Ascending aorta (tissue), 2 donors: ENCODE measurements at regions not wholly inside any gene's neighbourhood (a gene's known extent, or its start where the extent isn't known, plus 50 kb on each side); places are given as distances from the start of the nearest gene placed in this dataset.

Source experiments
- DNase-seq, 2 donors: peaks; one replicate each; pipeline ENCODE4 v3.0.0-alpha.2; 2019; ENCODE audit warnings: low spot score in 2 of 2
- H3K27ac ChIP-seq, 2 donors: fragments of 200-600 bp; sonication (generic); one replicate each; pipeline ENCODE4 v1.5.1; 2016 to 2017; ENCODE audit warnings: mild to moderate bottlenecking in 1 of 2
- H3K27me3 ChIP-seq: fragments of 200-600 bp; sonication (generic); one replicate; pipeline ENCODE4 v1.5.1; 2017
- H3K36me3 ChIP-seq, 2 donors: fragments of 200-600 bp; sonication (generic); one replicate each; pipeline ENCODE4 v1.5.1; 2016
- H3K4me1 ChIP-seq, 2 donors: fragments of 200-600 bp; sonication (generic); one replicate each; pipeline ENCODE4 v1.5.1; 2016 to 2017; ENCODE audit warnings: mild to moderate bottlenecking in 1 of 2
- H3K4me3 ChIP-seq, 2 donors: fragments of 200-600 bp; sonication (generic); one replicate each; pipeline ENCODE4 v1.5.1; 2016 to 2017; ENCODE audit warnings: mild to moderate bottlenecking in 1 of 2
- H3K9me3 ChIP-seq, 2 donors: fragments of 200-600 bp; sonication (generic); one replicate each; pipeline ENCODE4 v1.5.1; 2016
- intact Hi-C: fragments of 100-400 bp; cut with DNase I; formaldehyde crosslinking; loops from one replicate; pipeline ENCODE4 v1.15.1; 2023
- TF ChIP-seq, protein P1 (sequence below), 3 experiments: fragments of 200-600 bp in 2 of 3; fragments of 450-650 bp in 1 of 3; sonication (generic) in 2 of 3; IDR thresholded peaks; one replicate each; pipeline ENCODE4 v1.5.1; 2016 to 2019; ENCODE audit warnings: antibody characterized with exemption in 3 of 3, mild to moderate bottlenecking in 1 of 3, moderate library complexity in 1 of 3

DNA sequence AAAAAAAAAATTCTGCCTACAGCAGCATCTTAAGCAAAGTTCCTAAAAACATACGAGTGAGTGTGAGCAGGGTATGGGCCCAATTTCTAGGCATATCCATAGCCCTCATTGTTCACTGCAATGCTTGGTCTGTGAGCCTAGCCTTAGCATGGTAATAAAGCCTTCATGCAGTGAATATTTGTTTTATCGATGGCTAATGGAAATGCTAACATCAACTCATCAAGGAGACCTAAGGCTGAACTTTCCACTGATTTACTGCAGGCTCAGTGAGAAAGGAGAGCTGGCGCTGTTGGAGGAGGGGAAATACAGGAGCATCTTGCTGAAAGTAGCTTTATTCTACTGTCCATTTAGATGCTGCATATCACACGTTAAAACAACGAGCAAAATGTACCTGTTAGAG, 139.6 kb upstream of the DTNBP1 start:
- Histone ChIP-seq H3K27ac (no peak overlapping the region), H3K27me3 (no peaks in the 10 kb centered on the region), H3K9me3 (no peaks in the 10 kb centered on the region), H3K36me3 (no peaks in the 10 kb centered on the region), H3K4me3 (no peak overlapping the region), H3K4me1 (no peaks in the 10 kb centered on the region)
- TF ChIP-seq, protein P1, sequence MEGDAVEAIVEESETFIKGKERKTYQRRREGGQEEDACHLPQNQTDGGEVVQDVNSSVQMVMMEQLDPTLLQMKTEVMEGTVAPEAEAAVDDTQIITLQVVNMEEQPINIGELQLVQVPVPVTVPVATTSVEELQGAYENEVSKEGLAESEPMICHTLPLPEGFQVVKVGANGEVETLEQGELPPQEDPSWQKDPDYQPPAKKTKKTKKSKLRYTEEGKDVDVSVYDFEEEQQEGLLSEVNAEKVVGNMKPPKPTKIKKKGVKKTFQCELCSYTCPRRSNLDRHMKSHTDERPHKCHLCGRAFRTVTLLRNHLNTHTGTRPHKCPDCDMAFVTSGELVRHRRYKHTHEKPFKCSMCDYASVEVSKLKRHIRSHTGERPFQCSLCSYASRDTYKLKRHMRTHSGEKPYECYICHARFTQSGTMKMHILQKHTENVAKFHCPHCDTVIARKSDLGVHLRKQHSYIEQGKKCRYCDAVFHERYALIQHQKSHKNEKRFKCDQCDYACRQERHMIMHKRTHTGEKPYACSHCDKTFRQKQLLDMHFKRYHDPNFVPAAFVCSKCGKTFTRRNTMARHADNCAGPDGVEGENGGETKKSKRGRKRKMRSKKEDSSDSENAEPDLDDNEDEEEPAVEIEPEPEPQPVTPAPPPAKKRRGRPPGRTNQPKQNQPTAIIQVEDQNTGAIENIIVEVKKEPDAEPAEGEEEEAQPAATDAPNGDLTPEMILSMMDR (IDR thresholded peaks at IDR 0.05) = no peak
- intact Hi-C loops = no loop called here
- no peak for DNase-seq

DNA sequence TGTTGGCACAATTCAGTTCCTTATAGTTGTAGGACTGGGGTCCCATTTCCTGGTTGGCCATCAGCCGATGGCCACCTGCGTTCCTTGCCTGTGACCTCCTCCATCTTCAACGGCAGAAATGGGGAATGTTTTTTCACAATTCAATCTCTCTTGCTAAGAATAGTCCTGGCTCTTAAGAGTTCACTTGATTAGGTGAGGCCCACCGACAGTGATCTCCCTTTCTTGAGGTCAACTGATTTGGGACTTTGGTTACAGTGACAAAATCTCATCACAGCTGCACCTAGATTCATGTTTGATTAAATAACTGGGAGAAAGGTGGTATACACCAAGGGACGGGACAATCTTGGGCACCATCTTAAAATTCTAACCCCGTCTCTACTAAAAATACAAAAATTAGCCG, 139.1 kb upstream of the DTNBP1 start:
- H3K27me3 ChIP-seq = no peaks in the 10 kb centered on the region
- no peaks in the 10 kb centered on the region for H3K9me3 ChIP-seq
- H3K27ac ChIP-seq = no peak overlapping the region
- TF ChIP-seq, protein P1 (IDR thresholded peaks at IDR 0.05) = no peak
- no peak overlapping the region for H3K4me3 ChIP-seq
- no peaks in the 10 kb centered on the region for H3K36me3 ChIP-seq
- no peak for DNase-seq
- no peaks in the 10 kb centered on the region for H3K4me1 ChIP-seq
- intact Hi-C loops = no loop called here

DNA sequence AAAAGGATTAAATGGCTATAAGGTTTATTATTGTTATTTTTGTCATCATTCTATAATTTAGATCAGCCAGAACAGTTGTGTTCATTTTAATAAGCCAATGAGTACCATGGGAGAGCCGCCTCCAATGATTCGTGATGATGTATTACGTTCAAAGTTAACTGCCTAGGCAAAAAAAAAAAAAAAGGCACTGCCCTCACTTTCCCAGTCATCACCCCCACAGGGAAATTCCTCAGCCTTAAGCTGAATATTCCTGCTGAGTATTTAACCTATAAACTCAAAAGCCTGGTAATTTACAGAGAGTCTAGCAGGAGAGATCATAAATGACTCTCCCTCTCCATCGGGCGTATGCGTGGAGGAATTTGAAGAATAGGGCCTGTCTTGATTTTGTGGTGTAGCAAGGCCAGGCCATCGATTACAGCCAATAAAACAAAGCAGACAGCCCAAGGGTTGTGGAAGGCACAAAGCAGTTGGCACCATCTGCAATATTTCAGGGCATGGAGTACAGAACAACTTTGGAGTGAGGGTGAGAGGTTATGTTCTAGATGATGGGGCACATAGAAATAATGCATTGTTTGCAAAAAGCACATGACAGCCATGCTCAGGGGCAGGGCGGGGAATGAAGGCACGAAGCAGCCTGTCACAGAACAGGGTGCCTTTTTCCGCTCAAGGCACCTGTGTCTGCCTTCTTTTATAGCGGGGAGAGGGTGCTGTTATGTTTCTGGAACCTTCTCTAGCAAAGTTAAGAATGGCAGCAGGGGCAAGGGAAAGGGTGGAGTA, 138.2 kb upstream of the DTNBP1 start:
- Histone ChIP-seq H3K36me3 (no peaks in the 10 kb centered on the region), H3K27ac (no peak overlapping the region), H3K27me3 (no peaks in the 10 kb centered on the region), H3K4me1 (no peaks in the 10 kb centered on the region), H3K4me3 (no peak overlapping the region), H3K9me3 (no peaks in the 10 kb centered on the region)
- intact Hi-C loops = no loop called here
- no peak for DNase-seq
- TF ChIP-seq, protein P1 (IDR thresholded peaks at IDR 0.05) = no peak

DNA sequence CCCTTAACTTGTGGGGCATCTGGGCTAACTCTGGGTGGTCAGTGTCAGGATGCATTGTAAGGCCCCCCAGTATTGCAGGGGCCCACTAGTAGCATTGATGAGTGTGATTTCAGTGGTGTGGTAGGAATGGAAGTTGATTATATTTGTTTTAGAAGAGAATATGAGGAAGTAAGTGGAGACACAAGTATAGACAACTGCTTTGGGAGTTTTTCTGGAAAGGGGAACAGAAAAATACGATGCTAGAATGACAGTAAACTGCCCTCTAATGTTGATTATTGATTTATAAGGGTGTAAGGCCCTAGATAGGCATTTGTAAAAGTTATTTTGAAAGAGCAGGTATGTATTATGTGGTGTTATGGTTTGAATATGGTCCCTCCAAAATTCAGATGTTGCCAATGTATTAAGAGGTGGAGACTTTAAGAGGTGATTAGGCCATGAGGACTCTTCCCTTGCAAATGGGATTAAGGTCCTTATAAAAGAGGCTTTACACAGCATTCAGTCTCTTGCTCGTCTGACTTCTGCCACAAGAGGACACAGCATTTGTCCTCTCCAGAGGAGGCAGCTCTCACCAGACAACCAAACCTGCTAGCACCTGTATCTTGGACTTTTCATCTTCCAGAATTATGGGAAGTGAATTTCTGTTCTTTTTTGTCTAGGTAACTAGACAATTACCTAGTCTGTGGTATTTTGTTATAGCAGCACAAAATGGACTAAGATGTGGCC, 135.9 kb upstream of the DTNBP1 start:
- TF ChIP-seq, protein P1 (IDR thresholded peaks at IDR 0.05) = no peak
- Histone ChIP-seq H3K4me1 (peaks cover 0 to 1% of the 10 kb centered on the region in 2 donors), H3K36me3 (no peaks in the 10 kb centered on the region), H3K4me3 (no peak overlapping the region), H3K9me3 (no peaks in the 10 kb centered on the region), H3K27ac (no peak overlapping the region), H3K27me3 (no peaks in the 10 kb centered on the region)
- intact Hi-C loops = no loop called here
- DNase-seq = no peak

DNA sequence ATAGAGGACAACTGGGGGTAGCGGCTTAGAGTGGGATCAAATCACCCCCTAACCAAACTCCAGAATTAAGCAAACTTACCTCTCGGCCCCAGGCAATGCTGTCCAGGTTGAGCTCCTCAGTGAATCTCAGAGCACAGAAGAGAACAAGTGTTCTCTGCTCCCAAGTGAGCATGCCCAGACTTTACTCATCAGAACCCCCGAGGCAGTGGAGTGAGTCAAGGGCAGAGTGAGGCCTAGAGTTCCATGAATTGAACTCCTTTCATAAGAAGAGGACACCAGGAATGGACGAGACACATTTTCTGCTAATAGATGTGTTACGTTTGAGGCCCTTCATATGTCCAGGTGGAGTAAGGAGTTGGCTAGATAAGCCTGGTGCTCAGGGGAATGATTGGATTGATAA, 134.0 kb upstream of the DTNBP1 start:
- Histone ChIP-seq H3K4me1 (peaks cover 0 to 5% of the 10 kb centered on the region in 2 donors), H3K4me3 (no peak overlapping the region), H3K27ac (no peak overlapping the region), H3K27me3 (no peaks in the 10 kb centered on the region), H3K36me3 (no peaks in the 10 kb centered on the region), H3K9me3 (no peaks in the 10 kb centered on the region)
- intact Hi-C loops = no loop called here
- TF ChIP-seq, protein P1 (IDR thresholded peaks at IDR 0.05) = no peak
- no peak for DNase-seq
